HL-60 (cell line): ENCODE measurements at regions not wholly inside any gene's neighbourhood (a gene's known extent, or its start where the extent isn't known, plus 50 kb on each side); places are given as distances from the start of the nearest gene placed in this dataset.

Experiments
- CTCF ChIP-seq: IDR thresholded peaks from one replicate; pipeline ENCODE4 v1.5.1; 2011; ENCODE audit warnings: low read length, control low read depth, inconsistent platforms; ENCODE audit not compliant: insufficient read depth
- GABPA ChIP-seq: IDR thresholded peaks from 2 replicates; pipeline ENCODE4 v1.6.1; 2012; ENCODE audit warnings: low read depth
- POLR2AphosphoS5 ChIP-seq: IDR thresholded peaks from 2 replicates; pipeline ENCODE4 v1.6.1; 2012; ENCODE audit warnings: low read depth
- REST ChIP-seq: IDR thresholded peaks from 2 replicates; pipeline ENCODE4 v1.6.1; 2012; ENCODE audit warnings: low read depth; ENCODE audit not compliant: insufficient replicate concordance
- SPI1 ChIP-seq: IDR thresholded peaks from 2 replicates; pipeline ENCODE4 v1.6.1; 2012; ENCODE audit warnings: low read depth, mild to moderate bottlenecking, borderline replicate concordance

GRCh38 chr11:111186308-111186915 lies 59.1 kb upstream of the POU2AF2 start:
- TF ChIP-seq CTCF (no peak), POLR2AphosphoS5 (no peak), REST (no peak), GABPA (no peak), SPI1 (no peak)
